ENCODE measurements at regions not wholly inside any gene's neighbourhood (a gene's known extent, or its start where the extent isn't known, plus 50 kb on each side); places are given as distances from the start of the nearest gene placed in this dataset.

DNA sequence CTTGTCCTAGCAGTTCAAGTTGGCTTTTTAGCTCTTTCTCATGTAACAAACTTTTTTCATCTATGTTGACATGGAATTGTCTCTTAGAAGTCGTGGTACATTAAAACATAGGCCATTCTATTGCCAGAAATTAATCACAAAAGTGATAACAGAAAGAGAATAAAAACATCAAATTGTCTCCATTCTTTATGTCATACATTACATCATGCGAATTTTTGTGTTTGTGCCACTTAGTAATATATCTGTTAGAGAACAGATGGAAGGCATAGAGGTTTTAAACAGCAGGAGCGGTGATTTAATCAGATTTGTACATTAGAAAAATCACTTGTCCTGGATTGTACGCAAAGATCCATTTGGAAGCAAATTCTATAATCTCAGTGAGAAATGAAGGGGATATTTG, 136.5 kb upstream of the CDH20 start:
- no peak for TF ChIP-seq TAF1 (IDR thresholded peaks at IDR 0.05; ENCODE audit: borderline replicate concordance, low read depth, low read length)
- no peak for TF ChIP-seq POLR2A (IDR thresholded peaks at IDR 0.05; ENCODE audit: low read depth, low read length)
- no peak for TF ChIP-seq POLR2AphosphoS5 (IDR thresholded peaks at IDR 0.05; ENCODE audit: low read depth, low read length)
